Prostate gland (tissue), 2 donors: ENCODE measurements at regions not wholly inside any gene's neighbourhood (a gene's known extent, or its start where the extent isn't known, plus 50 kb on each side); places are given as distances from the start of the nearest gene placed in this dataset.

ENCODE experiments used
- CTCF ChIP-seq, 4 experiments: fragments of 200-600 bp in 2 of 4; fragments of 450-650 bp in 2 of 4; sonication (generic) in 2 of 4; IDR thresholded peaks; 1 replicate in 3 of 4; 2 replicates in 1 of 4; pipeline ENCODE4 v1.5.1; 2016 to 2019; ENCODE audit warnings: antibody characterized with exemption in 4 of 4, mild to moderate bottlenecking in 2 of 4, moderate library complexity in 2 of 4
- POLR2A ChIP-seq: fragments of 450-650 bp; IDR thresholded peaks from one replicate; pipeline ENCODE4 v1.6.1; 2016; ENCODE audit warnings: antibody characterized with exemption, mild to moderate bottlenecking
- POLR2AphosphoS5 ChIP-seq: sonication (generic); formaldehyde crosslinking; IDR thresholded peaks from one replicate; pipeline ENCODE4 v1.6.1; 2017; ENCODE audit warnings: antibody characterized with exemption

- TF ChIP-seq CTCF (IDR thresholded peaks at IDR 0.05) (no peak), POLR2A (no peak), POLR2AphosphoS5 (no peak)
Measured at GRCh38 chr5:77898385-77898784, 122.2 kb upstream of the TBCA start.
